ENCODE measurements at regions not wholly inside any gene's neighbourhood (a gene's known extent, or its start where the extent isn't known, plus 50 kb on each side); places are given as distances from the start of the nearest gene placed in this dataset.
A peak's percentile ranks its signal among the peaks of the same experiment; 100 is the strongest.

- no peak for DNase-seq
- H3K9me3 Mint-ChIP-seq: peaks cover 0 to 4% (median under 1%) of the 10 kb centered on the region in 6 donors
- H3K4me3 Mint-ChIP-seq: no peak overlapping the region
- no peaks in the 10 kb centered on the region for H3K4me1 Mint-ChIP-seq
- H3K27ac Mint-ChIP-seq: no peak overlapping the region
- no peaks in the 10 kb centered on the region for H3K36me3 Mint-ChIP-seq
- no peaks in the 10 kb centered on the region for H3K27me3 Mint-ChIP-seq (ENCODE audit: low read depth in 3 of 3)
Measured at GRCh38 chr7:13042605-13043236, 355.3 kb downstream of the ARL4A start.

- DNase-seq: no peak
- H3K4me3 Mint-ChIP-seq: no peak overlapping the region
- H3K27me3 Mint-ChIP-seq (ENCODE audit: low read depth in 3 of 3): no peaks in the 10 kb centered on the region
- no peaks in the 10 kb centered on the region for H3K4me1 Mint-ChIP-seq
- H3K27ac Mint-ChIP-seq: no peak overlapping the region
- H3K36me3 Mint-ChIP-seq: no peaks in the 10 kb centered on the region
- peaks cover 0 to 4% (median under 1%) of the 10 kb centered on the region in 6 donors for H3K9me3 Mint-ChIP-seq
Measured at GRCh38 chr7:13044309-13044708, 356.9 kb downstream of the ARL4A start.

GRCh38 chr7:13047061-13047460 is 359.6 kb downstream of the ARL4A start:
- no peak for DNase-seq
- Mint-ChIP-seq H3K9me3 (peaks cover 0 to 4% (median 0%) of the 10 kb centered on the region in 6 donors), H3K27ac (no peak overlapping the region), H3K4me3 (no peak overlapping the region), H3K27me3 (ENCODE audit: low read depth in 3 of 3) (no peaks in the 10 kb centered on the region), H3K36me3 (no peaks in the 10 kb centered on the region), H3K4me1 (no peaks in the 10 kb centered on the region)

GRCh38 chr7:13049946-13050345 is 362.5 kb downstream of the ARL4A start:
- Mint-ChIP-seq H3K4me1 (no peaks in the 10 kb centered on the region), H3K9me3 (peaks cover 0 to 3% (median 0%) of the 10 kb centered on the region in 6 donors), H3K27ac (no peak overlapping the region), H3K4me3 (no peak overlapping the region), H3K27me3 (ENCODE audit: low read depth in 3 of 3) (no peaks in the 10 kb centered on the region), H3K36me3 (no peaks in the 10 kb centered on the region)
- no peak for DNase-seq

GRCh38 chr7:13050703-13051102 is 363.3 kb downstream of the ARL4A start:
- H3K4me1 Mint-ChIP-seq: no peaks in the 10 kb centered on the region
- peaks cover 0 to 3% (median 0%) of the 10 kb centered on the region in 6 donors for H3K9me3 Mint-ChIP-seq
- H3K36me3 Mint-ChIP-seq: no peaks in the 10 kb centered on the region
- H3K27ac Mint-ChIP-seq: no peak overlapping the region
- H3K27me3 Mint-ChIP-seq (ENCODE audit: low read depth in 3 of 3): no peaks in the 10 kb centered on the region
- no peak overlapping the region for H3K4me3 Mint-ChIP-seq
- no peak for DNase-seq

GRCh38 chr7:13055732-13056368 is 368.4 kb downstream of the ARL4A start:
- H3K36me3 Mint-ChIP-seq: peaks cover 0 to 4% (median 0%) of the 10 kb centered on the region in 3 donors
- H3K9me3 Mint-ChIP-seq: peaks cover 0 to 6% (median 0%) of the 10 kb centered on the region in 6 donors
- no peak overlapping the region for H3K4me3 Mint-ChIP-seq
- H3K27me3 Mint-ChIP-seq (ENCODE audit: low read depth in 3 of 3): no peaks in the 10 kb centered on the region
- no peak for DNase-seq
- H3K4me1 Mint-ChIP-seq: peaks cover 10 to 18% of the 10 kb centered on the region in 2 donors
- H3K27ac Mint-ChIP-seq: no peak overlapping the region

- H3K36me3 Mint-ChIP-seq: peaks cover 0 to 4% (median 0%) of the 10 kb centered on the region in 3 donors
- H3K27ac Mint-ChIP-seq: peak overlapping the region in 4 of 6 donors; percentile 20 to 66 (median 53)
- H3K9me3 Mint-ChIP-seq: peaks cover 0 to 6% (median 0%) of the 10 kb centered on the region in 6 donors
- H3K4me1 Mint-ChIP-seq: peaks cover 10 to 18% of the 10 kb centered on the region in 2 donors
- no peak for DNase-seq
- H3K4me3 Mint-ChIP-seq: peak overlapping the region; percentile 36 to 72 (median 59)
- H3K27me3 Mint-ChIP-seq (ENCODE audit: low read depth in 3 of 3): no peaks in the 10 kb centered on the region
Measured at GRCh38 chr7:13057462-13058200, 370.2 kb downstream of the ARL4A start.

GRCh38 chr7:13060173-13060572 is 372.7 kb downstream of the ARL4A start:
- Mint-ChIP-seq H3K4me3 (no peak overlapping the region), H3K4me1 (peaks cover 10 to 18% of the 10 kb centered on the region in 2 donors), H3K27ac (no peak overlapping the region), H3K36me3 (peaks cover 0 to 4% (median 0%) of the 10 kb centered on the region in 3 donors), H3K27me3 (ENCODE audit: low read depth in 3 of 3) (peaks cover 0 to 5% (median 0%) of the 10 kb centered on the region in 3 donors), H3K9me3 (peaks cover 0 to 8% (median under 1%) of the 10 kb centered on the region in 6 donors)
- DNase-seq: no peak

GRCh38 chr7:13061115-13061514 is 373.7 kb downstream of the ARL4A start:
- Mint-ChIP-seq H3K36me3 (peaks cover 0 to 4% (median 0%) of the 10 kb centered on the region in 3 donors), H3K4me1 (peaks cover 10 to 15% of the 10 kb centered on the region in 2 donors), H3K27me3 (ENCODE audit: low read depth in 3 of 3) (peaks cover 0 to 5% (median 2%) of the 10 kb centered on the region in 3 donors), H3K27ac (no peak overlapping the region), H3K4me3 (no peak overlapping the region), H3K9me3 (peaks cover 0 to 8% (median under 1%) of the 10 kb centered on the region in 6 donors)
- DNase-seq: no peak

GRCh38 chr7:13062631-13063030 is 375.2 kb downstream of the ARL4A start:
- no peak for DNase-seq
- Mint-ChIP-seq H3K9me3 (peaks cover 0 to 8% (median under 1%) of the 10 kb centered on the region in 6 donors), H3K4me1 (peaks cover 5% of the 10 kb centered on the region in 2 donors), H3K27ac (no peak overlapping the region), H3K36me3 (peaks cover 0 to 4% (median 0%) of the 10 kb centered on the region in 3 donors), H3K4me3 (no peak overlapping the region), H3K27me3 (ENCODE audit: low read depth in 3 of 3) (peaks cover 0 to 5% (median 2%) of the 10 kb centered on the region in 3 donors)

- no peak overlapping the region for H3K4me3 Mint-ChIP-seq
- peaks cover 0 to 5% (median under 1%) of the 10 kb centered on the region in 6 donors for H3K9me3 Mint-ChIP-seq
- peaks cover 0 to 5% (median 2%) of the 10 kb centered on the region in 3 donors for H3K27me3 Mint-ChIP-seq (ENCODE audit: low read depth in 3 of 3)
- H3K4me1 Mint-ChIP-seq: no peaks in the 10 kb centered on the region
- no peak for DNase-seq
- H3K36me3 Mint-ChIP-seq: no peaks in the 10 kb centered on the region
- no peak overlapping the region for H3K27ac Mint-ChIP-seq
Measured at GRCh38 chr7:13067036-13067435, 379.6 kb downstream of the ARL4A start.

- H3K4me1 Mint-ChIP-seq: no peaks in the 10 kb centered on the region
- no peak for DNase-seq
- H3K36me3 Mint-ChIP-seq: no peaks in the 10 kb centered on the region
- no peak overlapping the region for H3K27ac Mint-ChIP-seq
- peaks cover 0 to 5% (median 2%) of the 10 kb centered on the region in 3 donors for H3K27me3 Mint-ChIP-seq (ENCODE audit: low read depth in 3 of 3)
- H3K4me3 Mint-ChIP-seq: no peak overlapping the region
- peaks cover 0 to 5% (median under 1%) of the 10 kb centered on the region in 6 donors for H3K9me3 Mint-ChIP-seq
Measured at GRCh38 chr7:13068032-13068431, 380.6 kb downstream of the ARL4A start.

- no peak overlapping the region for H3K27ac Mint-ChIP-seq
- H3K9me3 Mint-ChIP-seq: peaks cover 0 to 4% (median 0%) of the 10 kb centered on the region in 6 donors
- no peaks in the 10 kb centered on the region for H3K4me1 Mint-ChIP-seq
- H3K36me3 Mint-ChIP-seq: no peaks in the 10 kb centered on the region
- DNase-seq: no peak
- H3K27me3 Mint-ChIP-seq (ENCODE audit: low read depth in 3 of 3): peaks cover 0 to 2% (median 0%) of the 10 kb centered on the region in 3 donors
- no peak overlapping the region for H3K4me3 Mint-ChIP-seq
Measured at GRCh38 chr7:13069841-13070240, 382.4 kb downstream of the ARL4A start.

GRCh38 chr7:13072014-13072413 is 384.6 kb downstream of the ARL4A start:
- DNase-seq: no peak
- no peak overlapping the region for H3K4me3 Mint-ChIP-seq
- H3K9me3 Mint-ChIP-seq: peaks cover 0 to 2% (median 0%) of the 10 kb centered on the region in 6 donors
- no peaks in the 10 kb centered on the region for H3K4me1 Mint-ChIP-seq
- H3K36me3 Mint-ChIP-seq: no peaks in the 10 kb centered on the region
- H3K27ac Mint-ChIP-seq: no peak overlapping the region
- H3K27me3 Mint-ChIP-seq (ENCODE audit: low read depth in 3 of 3): peaks cover 0 to 2% (median 0%) of the 10 kb centered on the region in 3 donors
